ENCODE measurements at regions not wholly inside any gene's neighbourhood (a gene's known extent, or its start where the extent isn't known, plus 50 kb on each side); places are given as distances from the start of the nearest gene placed in this dataset.

- H4K91ac ChIP-seq (ENCODE audit: insufficient read length, low read depth, low read length), result no peak overlapping the region
- no peak overlapping the region for H3K4me3 Mint-ChIP-seq
- H3K23me2 ChIP-seq (ENCODE audit: insufficient read length, low read depth, low read length, poor library complexity, severe bottlenecking), result no peaks in the 10 kb centered on the region
- no peak overlapping the region; the same call in 1 of the 2 replicates for H2BK15ac ChIP-seq (ENCODE audit: low read depth, low read length)
- H3K27me3 ChIP-seq (ENCODE audit: insufficient read depth, low read length), result no peaks in the 10 kb centered on the region; the same call in 1 of the 2 replicates
- H3K4me2 ChIP-seq (ENCODE audit: insufficient read depth, insufficient read length, low read length), result no peak overlapping the region
- 0 out of 2 replicates have a peak, but pooled peaks cover under 1% of the 10 kb centered on the region for H3K4me1 ChIP-seq (ENCODE audit: insufficient read depth, low read length)
- H3K79me1 ChIP-seq (ENCODE audit: insufficient read depth, low read depth, low read length, poor library complexity, severe bottlenecking), result no peaks in the 10 kb centered on the region
- no peak overlapping the region for H2BK20ac ChIP-seq (ENCODE audit: low read depth, low read length, poor library complexity, severe bottlenecking)
- H4K5ac ChIP-seq (ENCODE audit: insufficient read length, low read depth, low read length), result no peak overlapping the region
- peaks cover 20 to 32% of the 10 kb centered on the region in 2 experiments for H3K4me1 Mint-ChIP-seq
- H2AFZ ChIP-seq (ENCODE audit: low read length), result no peak overlapping the region
- DNase-seq, result no peak
- no peak overlapping the region for H2BK5ac ChIP-seq (ENCODE audit: insufficient read length, low read length)
- H2AK5ac ChIP-seq (ENCODE audit: insufficient read length, low read length), result no peak overlapping the region
- no peak overlapping the region for H3K14ac ChIP-seq (ENCODE audit: insufficient read depth, low read length)
- no peaks in the 10 kb centered on the region for H3K79me2 ChIP-seq (ENCODE audit: insufficient read depth, low read length)
- H3K36me3 Mint-ChIP-seq (ENCODE audit: insufficient read depth in 1 of 3, low read depth in 3 of 3), result 0 out of 7 replicates have a peak, but pooled peaks cover 0 to 4% (median 0%) of the 10 kb centered on the region in 3 experiments
- no peak overlapping the region for H3K9ac ChIP-seq (ENCODE audit: extremely low read depth, insufficient read length, low read length)
- TF ChIP-seq CTCF (conservative IDR thresholded peaks at IDR 0.05), result no peak
- H3K27me3 Mint-ChIP-seq (ENCODE audit: low read depth), result peaks cover 6% of the 10 kb centered on the region
- no peak overlapping the region for H2BK120ac ChIP-seq (ENCODE audit: low read depth, low read length, poor library complexity, severe bottlenecking)
- H3K27ac ChIP-seq (ENCODE audit: insufficient read length, low read depth, low read length), result no peak overlapping the region
- H4K20me1 ChIP-seq (ENCODE audit: control insufficient read depth, insufficient read depth, insufficient read length), result no peaks in the 10 kb centered on the region
- H3K23ac ChIP-seq (ENCODE audit: insufficient read length, low read depth, low read length), result no peak overlapping the region
- no peak overlapping the region; a peak in 1 of 7 replicates for H3K27ac Mint-ChIP-seq
- no peak overlapping the region for H3K4ac ChIP-seq (ENCODE audit: low read depth, low read length)
- no peak overlapping the region for H3K56ac ChIP-seq (ENCODE audit: insufficient read length, low read depth, low read length)
- H3K9me3 ChIP-seq (ENCODE audit: control insufficient read depth, low read depth, low read length), result no peaks in the 10 kb centered on the region
- WGBS (ENCODE audit: extremely low coverage, insufficient read length, low lambda C conversion rate), result no CpG with 5 or more reads among the region's 18 CpGs
- no peak overlapping the region for H3T11ph ChIP-seq (ENCODE audit: low read length)
- H3K18ac ChIP-seq (ENCODE audit: insufficient read length, low read depth, low read length), result no peak overlapping the region
- H4K8ac ChIP-seq (replicated peaks; ENCODE audit: insufficient read length, low read depth, low read length), result no peak overlapping the region
- H3K9me3 Mint-ChIP-seq, result no peaks in the 10 kb centered on the region
- H2BK12ac ChIP-seq (ENCODE audit: insufficient read length, low read depth, low read length), result no peak overlapping the region
These were observed 195.7 kb downstream of the ARL4C start for GRCh38 chr2:234300932-234301823.

Data from H9 (cell line).